ENCODE measurements at regions not wholly inside any gene's neighbourhood (a gene's known extent, or its start where the extent isn't known, plus 50 kb on each side); places are given as distances from the start of the nearest gene placed in this dataset.

- TF ChIP-seq GATA1 (IDR thresholded peaks at IDR 0.05; ENCODE audit: low read depth, low read length), result no peak
- TF ChIP-seq POLR2A (IDR thresholded peaks at IDR 0.05; ENCODE audit: low read length), result no peak
- DNase-seq, result no peak
These were observed 220.5 kb upstream of the ADAMTS9 start for GRCh38 chr3:64908251-64908685.

GRCh38 chr3:64905906-64906410 lies 218.2 kb upstream of the ADAMTS9 start:
- DNase-seq, result no peak
- TF ChIP-seq POLR2A (IDR thresholded peaks at IDR 0.05; ENCODE audit: low read length) (no peak), GATA1 (IDR thresholded peaks at IDR 0.05; ENCODE audit: low read depth, low read length) (no peak)

DNA sequence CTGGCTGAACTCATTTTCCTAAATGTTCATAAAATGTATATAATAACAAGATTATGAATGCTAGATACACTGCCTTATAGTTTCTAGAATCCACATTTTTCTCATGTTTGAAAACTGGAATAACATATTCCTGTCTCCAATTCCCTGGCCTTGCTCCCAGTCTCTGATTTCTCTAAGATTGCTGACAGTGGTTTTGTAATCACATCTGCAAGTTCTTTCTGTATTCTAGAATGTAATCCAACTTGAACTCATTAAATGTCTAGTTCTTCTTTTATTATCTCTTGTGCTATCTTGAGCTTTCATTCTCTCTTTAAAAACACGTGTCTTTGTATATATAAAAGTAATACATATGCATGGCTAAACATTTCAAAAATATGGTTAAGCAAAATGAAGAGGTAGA lies 215.2 kb upstream of the ADAMTS9 start:
- TF ChIP-seq GATA1 (IDR thresholded peaks at IDR 0.05; ENCODE audit: low read depth, low read length) (no peak), POLR2A (IDR thresholded peaks at IDR 0.05; ENCODE audit: low read length) (no peak)
- DNase-seq, result no peak

- TF ChIP-seq POLR2A (IDR thresholded peaks at IDR 0.05; ENCODE audit: low read length) (no peak), GATA1 (IDR thresholded peaks at IDR 0.05; ENCODE audit: low read depth, low read length) (no peak)
- no peak for DNase-seq
These were observed 214.3 kb upstream of the ADAMTS9 start for GRCh38 chr3:64901986-64902516.

DNA sequence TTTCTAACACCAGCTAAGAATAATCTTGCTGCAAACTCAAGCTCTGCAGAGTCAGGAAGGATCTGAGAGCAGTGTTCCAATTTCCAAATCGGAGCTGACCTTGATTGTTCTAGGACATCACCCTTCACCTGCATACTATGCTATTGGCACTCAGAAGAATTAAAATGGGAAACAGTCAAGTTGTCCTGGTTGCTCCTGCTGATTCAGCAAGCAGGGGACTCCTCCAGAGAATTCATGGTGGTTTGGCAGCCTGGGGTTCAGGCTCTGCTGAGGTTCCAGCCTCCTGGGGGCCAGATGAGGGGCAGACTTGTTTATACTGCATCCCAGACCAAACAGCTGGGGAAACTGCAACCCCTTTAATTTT lies 213.7 kb upstream of the ADAMTS9 start:
- DNase-seq, result no peak
- TF ChIP-seq GATA1 (IDR thresholded peaks at IDR 0.05; ENCODE audit: low read depth, low read length) (no peak), POLR2A (IDR thresholded peaks at IDR 0.05; ENCODE audit: low read length) (no peak)

DNA sequence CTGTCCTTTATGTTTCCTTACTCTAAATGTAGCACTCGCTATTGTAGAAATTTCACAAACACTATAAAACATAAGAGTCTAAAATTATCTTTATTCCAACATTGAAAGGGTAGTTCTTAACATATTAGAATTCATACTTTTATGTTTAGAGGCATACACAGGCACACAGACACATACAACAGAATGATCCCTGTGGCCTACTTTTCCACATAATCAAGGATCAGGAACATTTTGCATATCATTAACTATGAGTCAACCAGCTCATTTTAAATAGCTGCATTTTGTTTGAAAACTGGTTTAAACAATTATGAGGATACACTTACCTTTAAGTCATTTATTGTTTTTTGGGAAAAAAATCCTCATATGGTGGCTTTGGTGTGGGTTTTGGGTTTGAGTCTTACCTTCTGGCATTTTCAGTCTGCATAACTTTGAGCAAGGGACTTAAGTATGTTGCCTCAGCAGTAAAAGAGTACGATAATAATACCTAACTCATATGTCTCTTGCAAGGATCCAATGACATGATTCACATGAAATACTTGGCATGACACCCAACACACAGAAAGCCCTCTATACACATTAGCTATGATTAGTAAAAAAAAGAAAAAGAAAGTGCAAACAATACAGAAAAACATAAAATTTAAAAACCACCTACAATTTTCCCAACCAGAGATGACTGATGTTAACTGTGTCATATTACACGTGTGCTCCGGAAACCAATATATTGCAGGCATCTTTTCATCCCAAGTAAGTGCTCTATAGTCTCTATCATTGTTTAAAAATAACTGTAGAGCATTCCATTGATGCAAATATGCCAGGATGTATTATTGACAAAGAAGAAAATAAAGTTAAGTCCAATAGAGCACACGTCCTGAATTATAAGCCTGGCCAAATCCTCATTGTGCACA lies 213.1 kb upstream of the ADAMTS9 start:
- TF ChIP-seq POLR2A (IDR thresholded peaks at IDR 0.05; ENCODE audit: low read length) (no peak), GATA1 (IDR thresholded peaks at IDR 0.05; ENCODE audit: low read depth, low read length) (no peak)

DNA sequence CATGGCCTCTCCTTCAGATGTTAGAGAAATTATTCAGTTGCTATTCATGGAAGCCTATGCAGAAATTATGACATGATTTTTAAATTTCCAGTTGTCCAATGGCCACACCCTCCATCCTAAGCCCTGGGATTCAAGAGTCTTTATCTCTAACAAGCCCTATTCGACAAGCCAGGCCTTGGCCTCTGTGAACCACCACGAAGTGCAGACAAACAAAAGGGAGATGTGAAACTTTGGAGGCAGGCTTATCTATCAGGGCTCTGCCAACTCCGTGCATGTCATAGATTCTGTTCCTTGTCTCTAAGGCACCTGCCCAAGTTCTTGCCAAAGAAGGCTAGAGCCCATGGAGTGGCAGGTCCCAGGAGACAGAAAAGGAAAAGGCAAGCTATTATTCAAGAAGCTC lies 212.4 kb upstream of the ADAMTS9 start:
- TF ChIP-seq GATA1 (IDR thresholded peaks at IDR 0.05; ENCODE audit: low read depth, low read length), result no peak
- no peak for TF ChIP-seq POLR2A (IDR thresholded peaks at IDR 0.05; ENCODE audit: low read length)
- DNase-seq, result no peak

More for the DNA sequence above, 213.1 kb upstream of the ADAMTS9 start:
- no peak for DNase-seq

GRCh38 chr3:64898941-64899340 lies 211.1 kb upstream of the ADAMTS9 start:
- no peak for DNase-seq
- TF ChIP-seq GATA1 (IDR thresholded peaks at IDR 0.05; ENCODE audit: low read depth, low read length) (no peak), POLR2A (IDR thresholded peaks at IDR 0.05; ENCODE audit: low read length) (no peak)

DNA sequence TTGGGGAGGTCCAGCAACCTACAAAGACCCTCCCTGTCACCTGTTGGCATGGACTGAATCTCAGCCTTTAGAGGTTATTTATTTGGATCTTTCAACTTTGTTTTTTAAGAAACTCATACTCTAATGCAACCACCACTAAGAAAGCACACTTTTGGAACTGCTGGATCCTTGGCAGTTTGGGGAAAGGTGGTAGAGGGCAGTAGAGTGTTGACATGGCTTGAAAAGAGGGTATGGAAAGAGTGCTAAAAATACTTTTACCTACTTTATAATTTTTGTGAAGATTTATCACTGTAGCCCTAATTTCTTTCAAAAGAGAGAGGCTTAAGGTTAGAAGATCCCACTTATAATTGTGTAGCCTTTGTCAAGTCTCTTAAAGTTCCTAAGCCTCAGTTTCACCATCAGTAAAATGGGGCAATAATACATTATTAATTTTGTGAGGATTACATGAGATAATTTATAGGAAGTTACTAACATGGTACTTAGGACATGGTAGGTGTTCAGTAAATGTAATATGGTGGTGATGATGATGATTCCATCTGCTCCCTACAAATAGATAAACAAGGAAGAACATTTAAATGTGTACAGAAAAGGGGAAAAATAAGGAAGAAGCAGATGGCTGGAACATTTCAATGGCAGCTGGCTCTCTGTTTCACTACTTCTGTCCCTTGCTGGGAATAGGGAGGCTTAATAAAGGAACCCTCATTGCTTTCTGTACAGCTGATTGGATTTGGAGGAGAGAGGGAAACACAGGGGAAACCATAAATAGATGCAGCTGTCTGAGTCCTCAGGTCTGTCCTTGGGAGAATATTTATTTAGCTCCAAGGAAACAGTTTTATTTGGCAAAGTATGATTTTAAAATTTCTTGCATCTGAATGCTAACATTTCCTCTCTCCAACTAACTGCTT lies 208.4 kb upstream of the ADAMTS9 start:
- no peak for TF ChIP-seq POLR2A (IDR thresholded peaks at IDR 0.05; ENCODE audit: low read length)
- no peak for TF ChIP-seq GATA1 (IDR thresholded peaks at IDR 0.05; ENCODE audit: low read depth, low read length)
- no peak for DNase-seq

GRCh38 chr3:64895106-64895990 lies 207.5 kb upstream of the ADAMTS9 start:
- TF ChIP-seq POLR2A (IDR thresholded peaks at IDR 0.05; ENCODE audit: low read length) (no peak), GATA1 (IDR thresholded peaks at IDR 0.05; ENCODE audit: low read depth, low read length) (no peak)
- DNase-seq, result no peak

- TF ChIP-seq GATA1 (IDR thresholded peaks at IDR 0.05; ENCODE audit: low read depth, low read length), result no peak
- TF ChIP-seq POLR2A (IDR thresholded peaks at IDR 0.05; ENCODE audit: low read length), result no peak
These were observed 206.2 kb upstream of the ADAMTS9 start for GRCh38 chr3:64894006-64894405.

GRCh38 chr3:64892671-64893309 lies 205.0 kb upstream of the ADAMTS9 start:
- TF ChIP-seq GATA1 (IDR thresholded peaks at IDR 0.05; ENCODE audit: low read depth, low read length) (no peak), POLR2A (IDR thresholded peaks at IDR 0.05; ENCODE audit: low read length) (no peak)
- DNase-seq, result no peak

More at GRCh38 chr3:64894006-64894405, 206.2 kb upstream of the ADAMTS9 start:
- no peak for DNase-seq
